B cell (primary cell): ENCODE measurements at regions not wholly inside any gene's neighbourhood (a gene's known extent, or its start where the extent isn't known, plus 50 kb on each side); places are given as distances from the start of the nearest gene placed in this dataset.

ENCODE experiments used
- ATAC-seq: fragments of 200-7000 bp; cut with Tn5 transposase; one replicate; pipeline ENCODE4 v1.10.0; 2021; ENCODE audit warnings: low read depth, mild to moderate bottlenecking, moderate number of reproducible peaks, moderate library complexity
- CTCF ChIA-PET: fragments of 350-600 bp; sonication (Branson Sonifier 250); formaldehyde crosslinking; loops from one replicate; lab custom pipeline; 2021; ENCODE audit warnings: antibody characterized with exemption, inconsistent platforms; lab: Charles Lee
- POLR2A ChIA-PET: fragments of 350-600 bp; sonication (Branson Sonifier 250); formaldehyde crosslinking; loops from one replicate; lab custom pipeline; 2021; ENCODE audit warnings: antibody characterized with exemption; lab: Charles Lee
- DNase-seq: peaks from one replicate; pipeline ENCODE4 v3.0.0; 2013
- H2AFZ ChIP-seq: 2 replicates; pipeline ENCODE4 v1.6.1; 2012; ENCODE audit warnings: mild to moderate bottlenecking, low read depth, low read length; ENCODE audit not compliant: insufficient read depth, poor library complexity, severe bottlenecking
- H3K27ac ChIP-seq, 2 donors: 1 replicate in 1 of 2; 2 replicates in 1 of 2; pipeline ENCODE4 v1.5.1; 2012 to 2013; ENCODE audit warnings: low read length in 2 of 2, mild to moderate bottlenecking in 2 of 2, moderate library complexity in 1 of 2
- H3K27me3 ChIP-seq, 4 experiments: fragments of 200-600 bp in 1 of 4; sonication (generic) in 1 of 4; replicated peaks in 1 of 4; 1 replicate in 2 of 4; 2 replicates in 2 of 4; pipeline versions ENCODE4 v1.6.1 to v1.7.0; 2013 to 2016; ENCODE audit warnings: low read length in 3 of 4, mild to moderate bottlenecking in 2 of 4, mixed read lengths in 1 of 4, moderate library complexity in 1 of 4; ENCODE audit not compliant: insufficient read depth in 4 of 4, control insufficient read depth in 3 of 4; ENCODE audit errors: control extremely low read depth in 1 of 4
- H3K36me3 ChIP-seq, 2 experiments: replicated peaks in 1 of 2; 1 replicate in 1 of 2; 2 replicates in 1 of 2; pipeline versions ENCODE4 v1.6.1 to v1.7.1; 2013; ENCODE audit warnings: low read length in 1 of 2; ENCODE audit not compliant: insufficient read depth in 2 of 2, control insufficient read depth in 1 of 2; ENCODE audit errors: control extremely low read depth in 1 of 2, extremely low read depth in 1 of 2
- H3K4me1 ChIP-seq, 2 donors: fragments of 200-600 bp in 1 of 2; sonication (generic) in 1 of 2; 1 replicate in 1 of 2; 2 replicates in 1 of 2; pipeline versions ENCODE4 v1.5.1 to v1.6.1; 2013 to 2017; ENCODE audit warnings: low read length in 2 of 2; ENCODE audit not compliant: control insufficient read depth in 2 of 2, insufficient read depth in 2 of 2
- H3K4me2 ChIP-seq: replicated peaks from 2 replicates; pipeline ENCODE3; 2012; ENCODE audit warnings: mild to moderate bottlenecking, low read depth, low read length; ENCODE audit not compliant: poor library complexity, severe bottlenecking
- H3K4me3 ChIP-seq, 5 experiments: fragments of 200-600 bp in 1 of 5; sonication (generic) in 1 of 5; 1 replicate in 3 of 5; 2 replicates in 2 of 5; pipeline versions ENCODE4 v1.5.1 to v1.7.0; 2011 to 2016; ENCODE audit warnings: low read length in 4 of 5, mild to moderate bottlenecking in 4 of 5, low read depth in 2 of 5, control low read depth in 1 of 5, moderate library complexity in 1 of 5; ENCODE audit not compliant: insufficient read depth in 1 of 5; ENCODE audit errors: control extremely low read depth in 1 of 5, extremely low read depth in 1 of 5
- H3K79me2 ChIP-seq: fragments of 200-600 bp; sonication (generic); one replicate; pipeline ENCODE4 v1.6.0; 2016; ENCODE audit warnings: low read length; ENCODE audit not compliant: control insufficient read depth, insufficient read depth
- H3K9ac ChIP-seq: fragments of 200-600 bp; sonication (generic); 2 replicates; pipeline ENCODE4 v1.6.1; 2017; ENCODE audit warnings: mild to moderate bottlenecking, low read length, moderate library complexity
- H3K9me3 ChIP-seq, 3 donors: one replicate each; pipeline versions ENCODE4 v1.6.1 to v1.7.1; 2013; ENCODE audit warnings: low read length in 2 of 3; ENCODE audit not compliant: control insufficient read depth in 2 of 3, insufficient read depth in 1 of 3; ENCODE audit errors: control extremely low read depth in 1 of 3
- H4K20me1 ChIP-seq: 2 replicates; pipeline ENCODE4 v1.6.0; 2012; ENCODE audit warnings: mild to moderate bottlenecking, low read length; ENCODE audit not compliant: insufficient read depth, control insufficient read depth, poor library complexity, severe bottlenecking
- H3K27ac Mint-ChIP-seq: one replicate; pipeline ENCODE4 v1.8.0; 2021; ENCODE audit warnings: mixed read lengths
- H3K27me3 Mint-ChIP-seq: one replicate; pipeline ENCODE4 v1.8.0; 2021; ENCODE audit warnings: mixed read lengths
- H3K4me1 Mint-ChIP-seq: one replicate; pipeline ENCODE4 v1.8.0; 2021; ENCODE audit warnings: mixed read lengths
- H3K4me3 Mint-ChIP-seq: one replicate; pipeline ENCODE4 v1.8.0; 2021; ENCODE audit warnings: mixed read lengths
- H3K9me3 Mint-ChIP-seq: one replicate; pipeline ENCODE4 v1.8.0; 2022; ENCODE audit warnings: mixed read lengths; ENCODE audit not compliant: insufficient read depth
- CTCF ChIP-seq: fragments of 200-600 bp; IDR thresholded peaks from one replicate; pipeline ENCODE4 v1.8.0; 2022; ENCODE audit warnings: antibody characterized with exemption, mild to moderate bottlenecking
- EZH2 ChIP-seq: IDR thresholded peaks from 2 replicates; pipeline ENCODE4 v1.6.1; 2012; ENCODE audit warnings: borderline replicate concordance, low read depth, mild to moderate bottlenecking, moderate library complexity, low read length; ENCODE audit not compliant: insufficient read depth, poor library complexity, severe bottlenecking
- WGBS: methylation state at CpG from one replicate; pipeline ENCODE4 v1.1.5; 2013; ENCODE audit warnings: missing lambda C conversion rate; ENCODE audit not compliant: insufficient coverage; 5-methylcytosine and 5-hydroxymethylcytosine counted together
- intact Hi-C: fragments of 100-400 bp; cut with micrococcal nuclease; formaldehyde crosslinking; loops from one replicate; pipeline ENCODE4 v1.10.0; 2022

GRCh38 chr20:60306551-60306950, 348.3 kb downstream of the CDH26 start:
- H3K79me2 ChIP-seq, result no peaks in the 10 kb centered on the region
- no peak overlapping the region for H2AFZ ChIP-seq
- H3K4me1 Mint-ChIP-seq, result no peaks in the 10 kb centered on the region
- ATAC-seq, result no peak
- H4K20me1 ChIP-seq, result no peaks in the 10 kb centered on the region
- H3K9me3 ChIP-seq, result peaks cover 0 to 4% (median 0%) of the 10 kb centered on the region in 3 donors
- no peak overlapping the region for H3K9ac ChIP-seq
- no peak overlapping the region for H3K27ac ChIP-seq
- no peaks in the 10 kb centered on the region for H3K27me3 Mint-ChIP-seq
- no peak overlapping the region for H3K4me3 Mint-ChIP-seq
- 78% methylated on average over 5 of the region's 7 CpGs for WGBS
- H3K9me3 Mint-ChIP-seq, result no peaks in the 10 kb centered on the region
- ChIA-PET CTCF (no interaction called here), POLR2A (no interaction called here)
- H3K36me3 ChIP-seq, result no peaks in the 10 kb centered on the region
- no peak overlapping the region for H3K27ac Mint-ChIP-seq
- DNase-seq, result no peak
- TF ChIP-seq EZH2, result no peak
- no peak for TF ChIP-seq CTCF
- H3K27me3 ChIP-seq, result no peaks in the 10 kb centered on the region
- no peaks in the 10 kb centered on the region for H3K4me1 ChIP-seq
- intact Hi-C loops, result no loop called here
- no peak overlapping the region for H3K4me3 ChIP-seq
- no peak overlapping the region for H3K4me2 ChIP-seq

- Mint-ChIP-seq H3K27me3 (no peaks in the 10 kb centered on the region), H3K4me3 (no peak overlapping the region), H3K9me3 (peaks cover 2% of the 10 kb centered on the region), H3K27ac (no peak overlapping the region), H3K4me1 (no peaks in the 10 kb centered on the region)
- H3K27me3 ChIP-seq, result no peaks in the 10 kb centered on the region
- H3K4me1 ChIP-seq, result no peaks in the 10 kb centered on the region
- H3K27ac ChIP-seq, result no peak overlapping the region
- intact Hi-C loops, result no loop called here
- ChIA-PET POLR2A (no interaction called here), CTCF (no interaction called here)
- no peak overlapping the region for H3K9ac ChIP-seq
- no peaks in the 10 kb centered on the region for H3K79me2 ChIP-seq
- no peak overlapping the region for H3K4me2 ChIP-seq
- DNase-seq, result no peak
- H3K36me3 ChIP-seq, result no peaks in the 10 kb centered on the region
- no peak overlapping the region for H2AFZ ChIP-seq
- TF ChIP-seq CTCF (no peak), EZH2 (no peak)
- no peaks in the 10 kb centered on the region for H3K9me3 ChIP-seq
- no peak overlapping the region for H3K4me3 ChIP-seq
- H4K20me1 ChIP-seq, result no peaks in the 10 kb centered on the region
- ATAC-seq, result no peak
- WGBS, result 96% methylated on average over 11 of the region's 13 CpGs
These were observed 352.5 kb downstream of the CDH26 start for GRCh38 chr20:60310560-60311349.
